IMR-90 (cell line): ENCODE measurements at regions not wholly inside any gene's neighbourhood (a gene's known extent, or its start where the extent isn't known, plus 50 kb on each side); places are given as distances from the start of the nearest gene placed in this dataset.

ENCODE experiments used
- ATAC-seq: fragments of 200-7000 bp; cut with Tn5 transposase; 2 replicates; pipeline ENCODE4 v1.9.1; 2020; ENCODE audit warnings: low read depth, mild to moderate bottlenecking, moderate library complexity
- BruUV-seq: library from RNA; stranded (reverse); fragments of 400-500 nt; replicated peaks from 2 replicates; lab custom pipeline; 2021; lab: Mats Ljungman, UMichigan
- CTCF ChIA-PET: fragments of 300-600 bp; formaldehyde crosslinking; extraction: SDS; loops from one replicate; lab custom pipeline; 2021; ENCODE audit warnings: antibody characterized with exemption; lab: Yijun Ruan, JAX
- POLR2A ChIA-PET: fragments of 300-600 bp; sonication (Branson Sonifier 250); formaldehyde crosslinking; loops from one replicate; lab custom pipeline; 2022; ENCODE audit warnings: antibody characterized with exemption; ENCODE audit not compliant: unreplicated experiment; lab: Charles Lee
- DNase-seq: peaks from one replicate; pipeline ENCODE4 v3.0.0; 2013
- H2AFZ ChIP-seq: replicated peaks from 2 replicates; pipeline ENCODE3; 2013; ENCODE audit warnings: low read length, mild to moderate bottlenecking; ENCODE audit not compliant: poor library complexity
- H2AK5ac ChIP-seq: 2 replicates; pipeline ENCODE4 v1.6.1; 2013; ENCODE audit warnings: low read depth, low read length, inconsistent platforms
- H2AK9ac ChIP-seq: replicated peaks from 2 replicates; pipeline ENCODE3; 2013; ENCODE audit warnings: mild to moderate bottlenecking, low read depth, low read length, moderate library complexity; ENCODE audit not compliant: poor library complexity
- H2BK120ac ChIP-seq: 2 replicates; pipeline ENCODE4 v1.6.1; 2013; ENCODE audit warnings: low read depth, low read length, inconsistent platforms
- H2BK15ac ChIP-seq: 3 replicates; pipeline ENCODE4 v1.6.1; 2013; ENCODE audit warnings: low read depth, low read length, inconsistent platforms
- H2BK20ac ChIP-seq: 2 replicates; pipeline ENCODE4 v1.6.1; 2013; ENCODE audit warnings: low read depth, mild to moderate bottlenecking, inconsistent platforms, low read length, moderate library complexity
- H2BK5ac ChIP-seq: 2 replicates; pipeline ENCODE4 v1.6.1; 2013; ENCODE audit warnings: mild to moderate bottlenecking, low read depth, low read length, inconsistent platforms; ENCODE audit not compliant: poor library complexity, severe bottlenecking
- H3K14ac ChIP-seq: replicated peaks from 2 replicates; pipeline ENCODE4 v1.6.1; 2013; ENCODE audit warnings: low read depth, low read length, inconsistent platforms
- H3K18ac ChIP-seq: 2 replicates; pipeline ENCODE4 v1.6.1; 2013; ENCODE audit warnings: low read depth, low read length, control low read depth
- H3K23ac ChIP-seq: 2 replicates; pipeline ENCODE4 v1.6.1; 2013; ENCODE audit warnings: low read depth, low read length, inconsistent platforms
- H3K27ac ChIP-seq: 2 replicates; pipeline ENCODE4 v1.5.1; 2013; ENCODE audit warnings: mild to moderate bottlenecking, control low read depth, low read length; ENCODE audit not compliant: insufficient read depth
- H3K27me3 ChIP-seq: 2 replicates; pipeline ENCODE4 v1.6.1; 2013; ENCODE audit warnings: low read length; ENCODE audit not compliant: control insufficient read depth, insufficient read depth
- H3K36me3 ChIP-seq: 2 replicates; pipeline ENCODE4 v1.6.1; 2013; ENCODE audit warnings: low read length, mixed read lengths; ENCODE audit not compliant: control insufficient read depth, insufficient read depth
- H3K4ac ChIP-seq: 2 replicates; pipeline ENCODE4 v1.6.1; 2013; ENCODE audit warnings: low read depth, low read length, inconsistent platforms
- H3K4me1 ChIP-seq: 2 replicates; pipeline ENCODE4 v1.6.1; 2013; ENCODE audit warnings: low read length, mixed read lengths; ENCODE audit not compliant: control insufficient read depth, insufficient read depth
- H3K4me2 ChIP-seq: 2 replicates; pipeline ENCODE4 v1.6.1; 2013; ENCODE audit warnings: low read depth, mild to moderate bottlenecking, control low read depth, low read length, moderate library complexity
- H3K4me3 ChIP-seq: 2 replicates; pipeline ENCODE4 v1.5.1; 2013; ENCODE audit warnings: low read depth, mild to moderate bottlenecking, control low read depth, low read length, moderate library complexity; ENCODE audit not compliant: insufficient read depth
- H3K56ac ChIP-seq: 2 replicates; pipeline ENCODE4 v1.6.1; 2013; ENCODE audit warnings: low read length, inconsistent platforms; ENCODE audit not compliant: insufficient read depth; ENCODE audit errors: extremely low read depth
- H3K79me1 ChIP-seq, 2 experiments: 2 replicates each; pipeline ENCODE4 v1.6.1; 2013; ENCODE audit warnings: low read length in 2 of 2, inconsistent platforms in 1 of 2, low read depth in 1 of 2
- H3K9ac ChIP-seq: 2 replicates; pipeline ENCODE4 v1.6.1; 2013; ENCODE audit warnings: low read depth, low read length, control low read depth
- H3K9me1 ChIP-seq: 2 replicates; pipeline ENCODE4 v1.6.1; 2013; ENCODE audit warnings: low read length, inconsistent platforms; ENCODE audit not compliant: insufficient read depth
- H3K9me3 ChIP-seq: 2 replicates; pipeline ENCODE4 v1.6.1; 2013; ENCODE audit warnings: low read length; ENCODE audit not compliant: control insufficient read depth, insufficient read depth
- H4K20me1 ChIP-seq: 2 replicates; pipeline ENCODE4 v1.6.1; 2013; ENCODE audit warnings: low read length, inconsistent platforms; ENCODE audit not compliant: insufficient read depth
- H4K5ac ChIP-seq: 2 replicates; pipeline ENCODE4 v1.6.1; 2013; ENCODE audit warnings: mild to moderate bottlenecking, low read depth, low read length, control low read depth
- H4K8ac ChIP-seq, 2 experiments: 2 replicates each; pipeline ENCODE4 v1.6.1; 2013; ENCODE audit warnings: low read depth in 2 of 2, low read length in 2 of 2, control low read depth in 1 of 2, inconsistent platforms in 1 of 2
- H4K91ac ChIP-seq: 2 replicates; pipeline ENCODE4 v1.6.1; 2013; ENCODE audit warnings: low read depth, low read length, inconsistent platforms; ENCODE audit not compliant: insufficient read depth
- FOS ChIP-seq: fragments of 150-350 bp; IDR thresholded peaks from 2 replicates; pipeline ENCODE4 v1.6.1; 2016; ENCODE audit warnings: low read depth, low read length
- dilution Hi-C: fragments of 300-500 bp; cut with HindIII; formaldehyde crosslinking; loops from one replicate; pipeline ENCODE4 v1.14.3; 2018; ENCODE audit warnings: low sequenced_read_pairs; ENCODE audit not compliant: unreplicated experiment
- in situ Hi-C: fragments of 300-500 bp; cut with MboI; formaldehyde crosslinking; loops from 3 replicates; pipeline ENCODE4 v1.14.3; 2019; ENCODE audit warnings: low sequenced_read_pairs, inconsistent platforms, mixed read lengths
- intact Hi-C: fragments of 100-400 bp; cut with micrococcal nuclease; formaldehyde crosslinking; loops from 2 replicates; pipeline ENCODE4 v1.10.0; 2022

- no peaks in the 10 kb centered on the region for H3K36me3 ChIP-seq
- ChIA-PET CTCF (no interaction called here), POLR2A (no interaction called here)
- H4K8ac ChIP-seq, result no peak overlapping the region
- no peaks in the 10 kb centered on the region for H3K4me1 ChIP-seq
- H4K5ac ChIP-seq, result no peak overlapping the region
- H2BK15ac ChIP-seq, result no peak overlapping the region
- H4K91ac ChIP-seq, result no peak overlapping the region
- no TSS peak for BruUV-seq
- no peak overlapping the region for H3K4ac ChIP-seq
- H4K20me1 ChIP-seq, result no peaks in the 10 kb centered on the region
- H3K9me3 ChIP-seq, result no peaks in the 10 kb centered on the region
- H2BK20ac ChIP-seq, result no peak overlapping the region
- H2BK5ac ChIP-seq, result no peak overlapping the region
- H3K27me3 ChIP-seq, result no peaks in the 10 kb centered on the region
- intact Hi-C loops, result no loop called here
- no peak overlapping the region for H3K56ac ChIP-seq
- H2BK120ac ChIP-seq, result no peak overlapping the region
- no peak overlapping the region for H2AFZ ChIP-seq
- H3K79me1 ChIP-seq, result no peaks in the 10 kb centered on the region
- no peak for TF ChIP-seq FOS
- H3K27ac ChIP-seq, result no peak overlapping the region
- no peak overlapping the region for H2AK9ac ChIP-seq
- DNase-seq (no peak), ATAC-seq (no peak)
- in situ Hi-C loops, result no loop called here
- H2AK5ac ChIP-seq, result no peak overlapping the region
- H3K9ac ChIP-seq, result no peak overlapping the region
- H3K23ac ChIP-seq, result no peak overlapping the region
- no peak overlapping the region for H3K14ac ChIP-seq
- H3K4me2 ChIP-seq, result no peak overlapping the region
- H3K9me1 ChIP-seq, result no peaks in the 10 kb centered on the region
- H3K18ac ChIP-seq, result no peak overlapping the region
- dilution Hi-C loops, result no loop called here
- no peak overlapping the region for H3K4me3 ChIP-seq
Observed at GRCh38 chr21:14758849-14759248, 212.7 kb upstream of the SAMSN1 start.
